ENCODE measurements at regions not wholly inside any gene's neighbourhood (a gene's known extent, or its start where the extent isn't known, plus 50 kb on each side); places are given as distances from the start of the nearest gene placed in this dataset.

GRCh38 chr21:37967036-37967435, 50.8 kb upstream of the KCNJ6 start:
- no peak for DNase-seq

GRCh38 chr21:37968744-37969143, 52.5 kb upstream of the KCNJ6 start:
- no peak for DNase-seq

GRCh38 chr21:37970548-37970947, 54.3 kb upstream of the KCNJ6 start:
- no peak for DNase-seq

GRCh38 chr21:37971390-37971950, 55.2 kb upstream of the KCNJ6 start:
- DNase-seq, result no peak

GRCh38 chr21:37974081-37974480, 57.8 kb upstream of the KCNJ6 start:
- no peak for DNase-seq

GRCh38 chr21:37982496-37983318, 66.5 kb upstream of the KCNJ6 start:
- DNase-seq, result no peak

- DNase-seq, result no peak
Observed at GRCh38 chr21:37983336-37984095, 67.3 kb upstream of the KCNJ6 start.

GRCh38 chr21:37984416-37984815, 68.2 kb upstream of the KCNJ6 start:
- DNase-seq, result no peak

- no peak for DNase-seq
Observed at GRCh38 chr21:37986000-37986399, 69.7 kb upstream of the KCNJ6 start.

- no peak for DNase-seq
Observed at GRCh38 chr21:37986751-37987399, 70.6 kb upstream of the KCNJ6 start.

- no peak for DNase-seq
Observed at GRCh38 chr21:37987668-37988067, 71.4 kb upstream of the KCNJ6 start.

GRCh38 chr21:37993071-37993470, 76.8 kb upstream of the KCNJ6 start:
- no peak for DNase-seq

GRCh38 chr21:37994211-37994610, 78.0 kb upstream of the KCNJ6 start:
- DNase-seq, result no peak

- DNase-seq, result no peak
Observed at GRCh38 chr21:38012672-38013071, 96.4 kb upstream of the KCNJ6 start.

- no peak for DNase-seq
Observed at GRCh38 chr21:38013741-38014140, 97.5 kb upstream of the KCNJ6 start.

GRCh38 chr21:38014298-38014697, 98.0 kb upstream of the KCNJ6 start:
- no peak for DNase-seq

GRCh38 chr21:38027901-38028498, 111.7 kb upstream of the KCNJ6 start:
- DNase-seq, result no peak

- DNase-seq, result no peak
Observed at GRCh38 chr21:38032082-38032801, 116.0 kb upstream of the KCNJ6 start.

GRCh38 chr21:38036016-38036415, 119.8 kb upstream of the KCNJ6 start:
- DNase-seq, result no peak

- DNase-seq, result no peak
Observed at GRCh38 chr21:38037416-38037815, 121.2 kb upstream of the KCNJ6 start.

GRCh38 chr21:38039369-38039768, 123.1 kb upstream of the KCNJ6 start:
- no peak for DNase-seq

GRCh38 chr21:38039841-38040240, 123.6 kb upstream of the KCNJ6 start:
- DNase-seq, result no peak

All from CD4-positive, alpha-beta T cell treated with Interferon alpha-2 for 1 hour (primary cell).